OCI-LY7 (cell line): ENCODE measurements at regions not wholly inside any gene's neighbourhood (a gene's known extent, or its start where the extent isn't known, plus 50 kb on each side); places are given as distances from the start of the nearest gene placed in this dataset.

Experiments used
- EZH2phosphoT487 ChIP-seq: fragments of 200-600 bp; sonication (generic); IDR thresholded peaks from 2 replicates; pipeline ENCODE4 v1.6.1; 2018; ENCODE audit warnings: low read depth, borderline replicate concordance, mild to moderate bottlenecking, mixed run types, antibody characterized with exemption, low read length, moderate library complexity, mixed read lengths
- TF ChIP-seq, protein P1 (sequence below): fragments of 200-600 bp; sonication (generic); conservative IDR thresholded peaks from 2 replicates; pipeline ENCODE4 v1.5.1; 2014; ENCODE audit warnings: mild to moderate bottlenecking, antibody characterized with exemption, low read length, moderate library complexity, mixed read lengths

DNA sequence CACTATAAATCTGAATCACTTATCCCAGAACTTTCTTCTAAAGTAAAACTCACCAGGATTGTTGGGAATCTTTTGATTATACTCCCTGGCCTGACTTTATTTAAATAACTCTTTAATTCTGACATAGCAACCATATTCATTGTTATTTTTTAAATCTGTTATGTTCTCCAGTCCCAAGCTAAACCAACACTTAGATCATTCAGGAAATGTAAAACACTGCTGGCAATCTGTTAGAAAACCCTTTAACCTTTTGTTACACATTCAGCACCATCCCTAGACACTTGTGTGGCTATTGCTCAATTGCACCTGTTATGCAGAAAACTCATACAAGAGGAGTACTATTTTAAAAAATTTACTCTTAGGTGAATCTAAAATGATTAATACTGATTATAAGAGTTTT lies 101.8 kb upstream of the NHSL1 start:
- TF ChIP-seq, protein P1, sequence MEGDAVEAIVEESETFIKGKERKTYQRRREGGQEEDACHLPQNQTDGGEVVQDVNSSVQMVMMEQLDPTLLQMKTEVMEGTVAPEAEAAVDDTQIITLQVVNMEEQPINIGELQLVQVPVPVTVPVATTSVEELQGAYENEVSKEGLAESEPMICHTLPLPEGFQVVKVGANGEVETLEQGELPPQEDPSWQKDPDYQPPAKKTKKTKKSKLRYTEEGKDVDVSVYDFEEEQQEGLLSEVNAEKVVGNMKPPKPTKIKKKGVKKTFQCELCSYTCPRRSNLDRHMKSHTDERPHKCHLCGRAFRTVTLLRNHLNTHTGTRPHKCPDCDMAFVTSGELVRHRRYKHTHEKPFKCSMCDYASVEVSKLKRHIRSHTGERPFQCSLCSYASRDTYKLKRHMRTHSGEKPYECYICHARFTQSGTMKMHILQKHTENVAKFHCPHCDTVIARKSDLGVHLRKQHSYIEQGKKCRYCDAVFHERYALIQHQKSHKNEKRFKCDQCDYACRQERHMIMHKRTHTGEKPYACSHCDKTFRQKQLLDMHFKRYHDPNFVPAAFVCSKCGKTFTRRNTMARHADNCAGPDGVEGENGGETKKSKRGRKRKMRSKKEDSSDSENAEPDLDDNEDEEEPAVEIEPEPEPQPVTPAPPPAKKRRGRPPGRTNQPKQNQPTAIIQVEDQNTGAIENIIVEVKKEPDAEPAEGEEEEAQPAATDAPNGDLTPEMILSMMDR, result no peak
- no peak for TF ChIP-seq EZH2phosphoT487
